ENCODE measurements at regions not wholly inside any gene's neighbourhood (a gene's known extent, or its start where the extent isn't known, plus 50 kb on each side); places are given as distances from the start of the nearest gene placed in this dataset.
"Not testable (repeated sequence)": the region's sequence is repeated elsewhere in the genome, so short reads cannot be mapped to it uniquely, and the experiment has no call there.

- H3K4me3 ChIP-seq (ENCODE audit: low read depth in 2 of 2, low read length in 1 of 2); H3K9me2 ChIP-seq; H3F3A ChIP-seq (replicated peaks; ENCODE audit: insufficient read depth); H2AFZ ChIP-seq (ENCODE audit: low read depth); H3K9ac ChIP-seq; H3K9me3 ChIP-seq; H4K20me1 ChIP-seq (ENCODE audit: insufficient read depth); H3K27me3 ChIP-seq (ENCODE audit: insufficient read depth); POLR2A ChIA-PET; H3K36me3 ChIP-seq (replicated peaks in 1 of 2; ENCODE audit: control insufficient read depth in 1 of 2, insufficient read depth in 2 of 2, low read length in 1 of 2); DNase-seq; H3K4me1 ChIP-seq (ENCODE audit: control insufficient read depth in 1 of 2, insufficient read depth in 2 of 2, low read depth in 1 of 2, low read length in 1 of 2); CTCF ChIA-PET; H3K27ac ChIP-seq (ENCODE audit: low read depth in 2 of 2, low read length in 1 of 2); H3K4me2 ChIP-seq; H3K79me2 ChIP-seq (ENCODE audit: insufficient read depth): not testable (repeated sequence)
- 45% methylated on average over 2 of the region's 2 CpGs for WGBS (ENCODE audit: low lambda C conversion rate)
Observed at GRCh38 chr11:16503891-16504290, 147.5 kb upstream of the SOX6 start.

GRCh38 chr11:16494918-16495691 lies 138.8 kb upstream of the SOX6 start:
- Histone ChIP-seq H2AFZ (ENCODE audit: low read depth) (no peak overlapping the region), H3K4me3 (ENCODE audit: low read depth in 2 of 2, low read length in 1 of 2) (no peak overlapping the region), H4K20me1 (ENCODE audit: insufficient read depth) (no peaks in the 10 kb centered on the region), H3K9ac (no peak overlapping the region), H3K27me3 (ENCODE audit: insufficient read depth) (no peaks in the 10 kb centered on the region), H3K79me2 (ENCODE audit: insufficient read depth) (no peaks in the 10 kb centered on the region), H3K9me2 (no peaks in the 10 kb centered on the region), H3F3A (replicated peaks; ENCODE audit: insufficient read depth) (no peaks in the 10 kb centered on the region), H3K4me2 (no peak overlapping the region), H3K4me1 (ENCODE audit: control insufficient read depth in 1 of 2, insufficient read depth in 2 of 2, low read depth in 1 of 2, low read length in 1 of 2) (no peaks in the 10 kb centered on the region), H3K9me3 (no peaks in the 10 kb centered on the region), H3K36me3 (replicated peaks in 1 of 2; ENCODE audit: control insufficient read depth in 1 of 2, insufficient read depth in 2 of 2, low read length in 1 of 2) (no peaks in the 10 kb centered on the region), H3K27ac (ENCODE audit: low read depth in 2 of 2, low read length in 1 of 2) (no peak overlapping the region)
- ChIA-PET CTCF (no interaction called here), POLR2A (no interaction called here)
- no peak for TF ChIP-seq EZH2phosphoT487 (IDR thresholded peaks at IDR 0.05; ENCODE audit: borderline replicate concordance, low read depth)
- no peak for TF ChIP-seq NRF1 (IDR thresholded peaks at IDR 0.05; ENCODE audit: low read depth, low read length)
- TF ChIP-seq USF2 (IDR thresholded peaks at IDR 0.05; ENCODE audit: borderline replicate concordance, low read depth, low read length) = no peak
- no peak for TF ChIP-seq USF1 (IDR thresholded peaks at IDR 0.05; ENCODE audit: borderline replicate concordance, low read depth)
- no peak for TF ChIP-seq REST (IDR thresholded peaks at IDR 0.05; ENCODE audit: low read depth, low read length)
- no peak for TF ChIP-seq MAX (IDR thresholded peaks at IDR 0.05; ENCODE audit: low read depth)
- TF ChIP-seq RFX5 (IDR thresholded peaks at IDR 0.05; ENCODE audit: low read length) = no peak
- TF ChIP-seq MXI1 (IDR thresholded peaks at IDR 0.05; ENCODE audit: low read depth, low read length) = no peak
- TF ChIP-seq RAD21 (IDR thresholded peaks at IDR 0.05; ENCODE audit: low read length) = no peak
- no peak for TF ChIP-seq TEAD4 (IDR thresholded peaks at IDR 0.05; ENCODE audit: borderline replicate concordance, insufficient read depth)
- no peak for TF ChIP-seq ZBTB33 (IDR thresholded peaks at IDR 0.05; ENCODE audit: borderline replicate concordance, low read depth)
- DNase-seq = no peak

Measured in SK-N-SH (cell line).